H1 (cell line): ENCODE measurements at regions not wholly inside any gene's neighbourhood (a gene's known extent, or its start where the extent isn't known, plus 50 kb on each side); places are given as distances from the start of the nearest gene placed in this dataset.

Experiments used
- CTCF ChIA-PET: fragments of 300-600 bp; sonication (Branson Sonifier 250); formaldehyde crosslinking; loops from one replicate; lab custom pipeline; 2021; ENCODE audit not compliant: partially characterized antibody; lab: Charles Lee
- POLR2A ChIA-PET: fragments of 300-600 bp; sonication (Branson Sonifier 250); formaldehyde crosslinking; loops from one replicate; lab custom pipeline; 2021; ENCODE audit warnings: inconsistent platforms; ENCODE audit not compliant: partially characterized antibody; lab: Charles Lee
- DNase-seq, 2 experiments: peaks; one replicate each; pipeline versions ENCODE4 v3.0.0 to v3.0.0-alpha.2; 2010 to 2022; ENCODE audit warnings: low spot score in 2 of 2, low read depth in 1 of 2, mixed read lengths in 1 of 2
- FAIRE-seq: peaks from 2 replicates; lab custom pipeline; 2011; peaks lifted over from hg19 to GRCh38; lab: Jason Lieb, UNC
- H2AFZ ChIP-seq: 2 replicates; pipeline ENCODE4 v1.8.1; 2012; ENCODE audit warnings: low read length, inconsistent platforms
- H2AK5ac ChIP-seq: 2 replicates; pipeline ENCODE4 v1.6.1; 2013; ENCODE audit warnings: low read depth, low read length
- H2BK120ac ChIP-seq: replicated peaks from 2 replicates; pipeline ENCODE3; 2013; ENCODE audit warnings: low read depth, low read length, inconsistent platforms
- H2BK12ac ChIP-seq: 2 replicates; pipeline ENCODE4 v1.6.1; 2013; ENCODE audit warnings: low read depth, low read length
- H2BK15ac ChIP-seq: 2 replicates; pipeline ENCODE4 v1.6.1; 2013; ENCODE audit warnings: low read length
- H2BK20ac ChIP-seq: 2 replicates; pipeline ENCODE4 v1.6.1; 2013; ENCODE audit warnings: low read length
- H2BK5ac ChIP-seq: 2 replicates; pipeline ENCODE4 v1.6.1; 2013; ENCODE audit warnings: low read depth, low read length
- H3K14ac ChIP-seq: 2 replicates; pipeline ENCODE4 v1.6.1; 2013; ENCODE audit warnings: inconsistent platforms; ENCODE audit not compliant: insufficient read length
- H3K18ac ChIP-seq: 2 replicates; pipeline ENCODE4 v1.6.1; 2013; ENCODE audit warnings: low read length; ENCODE audit errors: extremely low read depth
- H3K23ac ChIP-seq: 2 replicates; pipeline ENCODE4 v1.6.1; 2013; ENCODE audit warnings: inconsistent platforms; ENCODE audit not compliant: insufficient read length
- H3K23me2 ChIP-seq: 2 replicates; pipeline ENCODE4 v1.6.1; 2013; ENCODE audit warnings: low read depth, low read length
- H3K27ac ChIP-seq: 2 replicates; pipeline ENCODE4 v1.6.1; 2011; ENCODE audit warnings: low read depth, low read length, inconsistent platforms
- H3K27me3 ChIP-seq, 4 experiments: replicated peaks in 1 of 4; 1 replicate in 1 of 4; 2 replicates in 3 of 4; pipeline versions ENCODE4 v1.6.1 to v1.8.1; 2011 to 2013; ENCODE audit warnings: low read length in 3 of 4, mild to moderate bottlenecking in 3 of 4, inconsistent platforms in 2 of 4, mixed read lengths in 2 of 4, moderate library complexity in 1 of 4; ENCODE audit not compliant: control insufficient read depth in 3 of 4, insufficient read depth in 3 of 4; ENCODE audit errors: extremely low read depth in 1 of 4
- H3K36me3 ChIP-seq, 4 experiments: 2 replicates each; pipeline versions ENCODE4 v1.6.1 to v1.8.1; 2011 to 2013; ENCODE audit warnings: mild to moderate bottlenecking in 4 of 4, low read length in 3 of 4, moderate library complexity in 2 of 4, control low read depth in 1 of 4, inconsistent platforms in 1 of 4; ENCODE audit not compliant: insufficient read depth in 4 of 4, control insufficient read depth in 2 of 4
- H3K4ac ChIP-seq: replicated peaks from 2 replicates; pipeline ENCODE3; 2013; ENCODE audit warnings: low read length, low read depth, mixed read lengths, inconsistent platforms; ENCODE audit not compliant: insufficient read length
- H3K4me1 ChIP-seq, 4 experiments: replicated peaks in 1 of 4; 1 replicate in 1 of 4; 2 replicates in 3 of 4; pipeline versions ENCODE4 v1.6.1 to v1.8.1; 2011 to 2013; ENCODE audit warnings: low read length in 3 of 4, inconsistent platforms in 2 of 4, mixed read lengths in 1 of 4; ENCODE audit not compliant: insufficient read depth in 4 of 4, control insufficient read depth in 3 of 4
- H3K4me2 ChIP-seq, 2 experiments: 2 replicates each; pipeline versions ENCODE4 v1.6.1 to v1.8.1; 2011 to 2013; ENCODE audit warnings: low read depth in 2 of 2, low read length in 2 of 2, control low read depth in 1 of 2, inconsistent platforms in 1 of 2, mild to moderate bottlenecking in 1 of 2; ENCODE audit not compliant: insufficient read depth in 1 of 2
- H3K4me3 ChIP-seq, 4 experiments: fragments of 200-600, 300-600 bp in 1 of 4; sonication (generic), shearing (Covaris generic), sonication (Bioruptor Twin) in 1 of 4; 2 replicates each; pipeline versions ENCODE4 v1.5.1 to v1.8.1; 2011 to 2016; ENCODE audit warnings: low read length in 4 of 4, low read depth in 3 of 4, control low read depth in 2 of 4, inconsistent platforms in 2 of 4, mild to moderate bottlenecking in 2 of 4, mixed read lengths in 1 of 4, moderate library complexity in 1 of 4; ENCODE audit not compliant: insufficient read depth in 2 of 4; ENCODE audit errors: extremely low read depth in 1 of 4
- H3K56ac ChIP-seq: replicated peaks from 2 replicates; pipeline ENCODE3; 2013; ENCODE audit warnings: low read depth, mild to moderate bottlenecking, mixed read lengths, low read length, inconsistent platforms; ENCODE audit not compliant: insufficient read length
- H3K79me1 ChIP-seq: 2 replicates; pipeline ENCODE4 v1.6.1; 2013; ENCODE audit warnings: low read depth, low read length, control low read depth
- H3K79me2 ChIP-seq, 2 experiments: 2 replicates each; pipeline versions ENCODE4 v1.6.1 to v1.8.1; 2012 to 2013; ENCODE audit warnings: low read length in 2 of 2, mild to moderate bottlenecking in 2 of 2, inconsistent platforms in 1 of 2; ENCODE audit not compliant: insufficient read depth in 2 of 2, control insufficient read depth in 1 of 2
- H3K9ac ChIP-seq, 4 experiments: replicated peaks in 1 of 4; 1 replicate in 1 of 4; 2 replicates in 3 of 4; pipeline versions ENCODE4 v1.6.1 to v1.8.1; 2011 to 2013; ENCODE audit warnings: low read depth in 3 of 4, low read length in 3 of 4, control low read depth in 2 of 4, mild to moderate bottlenecking in 2 of 4, moderate library complexity in 2 of 4, inconsistent platforms in 1 of 4; ENCODE audit errors: extremely low read depth in 1 of 4
- H3K9me3 ChIP-seq, 2 experiments: 2 replicates each; pipeline versions ENCODE4 v1.6.1 to v1.8.1; 2012 to 2013; ENCODE audit warnings: mild to moderate bottlenecking in 2 of 2, moderate library complexity in 2 of 2, control low read depth in 1 of 2, inconsistent platforms in 1 of 2, low read depth in 1 of 2, low read length in 1 of 2, mixed read lengths in 1 of 2; ENCODE audit not compliant: insufficient read depth in 2 of 2
- H4K20me1 ChIP-seq, 2 experiments: replicated peaks in 1 of 2; 2 replicates each; pipeline versions ENCODE3 to v1.8.1; 2011 to 2013; ENCODE audit warnings: inconsistent platforms in 2 of 2, low read length in 2 of 2, mild to moderate bottlenecking in 1 of 2; ENCODE audit not compliant: insufficient read depth in 2 of 2, control insufficient read depth in 1 of 2
- H4K5ac ChIP-seq: 2 replicates; pipeline ENCODE4 v1.6.1; 2013; ENCODE audit warnings: low read length, low read depth, mixed read lengths, inconsistent platforms; ENCODE audit not compliant: insufficient read length
- H4K8ac ChIP-seq: 2 replicates; pipeline ENCODE4 v1.8.0; 2013; ENCODE audit warnings: mild to moderate bottlenecking, moderate library complexity, low read length, inconsistent platforms; ENCODE audit not compliant: insufficient read depth; ENCODE audit errors: extremely low read depth
- H4K91ac ChIP-seq: replicated peaks from 2 replicates; pipeline ENCODE3; 2013; ENCODE audit warnings: low read length, mixed read lengths, inconsistent platforms; ENCODE audit not compliant: insufficient read length
- CHD1 ChIP-seq: IDR thresholded peaks from 2 replicates; pipeline ENCODE4 v1.6.1; 2012; ENCODE audit warnings: low read depth, low read length, improper control_type of control experiment
- EP300 ChIP-seq, 2 experiments: IDR thresholded peaks; 1 replicate in 1 of 2; 2 replicates in 1 of 2; pipeline ENCODE4 v1.6.1; 2011 to 2012; ENCODE audit warnings: low read depth in 2 of 2, low read length in 2 of 2, mild to moderate bottlenecking in 2 of 2, borderline replicate concordance in 1 of 2, inconsistent platforms in 1 of 2, moderate library complexity in 1 of 2
- HDAC6 ChIP-seq: IDR thresholded peaks from one replicate; pipeline ENCODE4 v1.7.1; 2012; ENCODE audit warnings: low read depth, mild to moderate bottlenecking, inconsistent platforms, low read length, moderate library complexity
- NANOG ChIP-seq: IDR thresholded peaks from 2 replicates; pipeline ENCODE4 v1.6.1; 2011; ENCODE audit warnings: low read length, low read depth, mild to moderate bottlenecking, inconsistent platforms; ENCODE audit not compliant: insufficient read depth, poor library complexity, severe bottlenecking
- RNF2 ChIP-seq: fragments of 200-900, 300-1000 bp; sonication (generic); IDR thresholded peaks from 2 replicates; pipeline ENCODE4 v1.7.1; 2016; ENCODE audit warnings: borderline replicate concordance, low read depth, mild to moderate bottlenecking, antibody characterized with exemption, low read length; ENCODE audit not compliant: poor library complexity, severe bottlenecking; ENCODE audit errors: missing control alignments
- SP2 ChIP-seq: IDR thresholded peaks from 2 replicates; pipeline ENCODE4 v1.6.1; 2012; ENCODE audit warnings: mild to moderate bottlenecking, low read length, inconsistent platforms
- TEAD4 ChIP-seq: IDR thresholded peaks from 2 replicates; pipeline ENCODE4 v1.6.1; 2012; ENCODE audit warnings: low read depth, low read length, inconsistent platforms, mixed read lengths
- WGBS, 2 experiments: shearing (Covaris generic) in 1 of 2; methylation state at CpG; one replicate each; pipeline versions ENCODE4 v1.1.6 to v1.1.7; 2013 to 2015; ENCODE audit warnings: low lambda C conversion rate in 2 of 2, mixed read lengths in 2 of 2, inconsistent platforms in 1 of 2, low coverage in 1 of 2, missing lambda C conversion rate in 1 of 2; ENCODE audit not compliant: insufficient replicate concordance in 2 of 2, insufficient coverage in 1 of 2, insufficient read length in 1 of 2; ENCODE audit errors: extremely low coverage in 1 of 2, missing lambda C conversion rate in 1 of 2; 5-methylcytosine and 5-hydroxymethylcytosine counted together

GRCh38 chr6:40124924-40125323, 190.7 kb upstream of the MOCS1 start:
- Histone ChIP-seq H4K20me1 (no peaks in the 10 kb centered on the region), H3K4me1 (no peaks in the 10 kb centered on the region), H4K91ac (no peak overlapping the region), H4K8ac (no peak overlapping the region), H2AK5ac (no peak overlapping the region), H2BK15ac (no peak overlapping the region), H3K9me3 (0 out of 4 replicates have a peak, but pooled peaks cover 0 to 3% of the 10 kb centered on the region in 2 experiments), H3K23me2 (no peaks in the 10 kb centered on the region), H3K56ac (no peak overlapping the region), H3K27me3 (no peaks in the 10 kb centered on the region), H2BK5ac (no peak overlapping the region), H4K5ac (no peak overlapping the region), H2AFZ (no peak overlapping the region), H3K4me3 (no peak overlapping the region), H3K79me2 (no peaks in the 10 kb centered on the region), H3K27ac (no peak overlapping the region), H3K9ac (no peak overlapping the region), H2BK20ac (no peak overlapping the region), H3K23ac (no peak overlapping the region), H3K4ac (no peak overlapping the region), H3K79me1 (no peaks in the 10 kb centered on the region), H3K36me3 (no peaks in the 10 kb centered on the region), H2BK120ac (no peak overlapping the region), H3K14ac (no peak overlapping the region), H3K4me2 (no peak overlapping the region), H2BK12ac (no peak overlapping the region), H3K18ac (no peak overlapping the region)
- WGBS, 2 experiments = 89% methylated on average over 4 of the region's 4 CpGs; no CpG with 5 or more reads in 1 of the 2 experiments
- POLR2A ChIA-PET = no interaction called here
- CTCF ChIA-PET = no interaction called here
- FAIRE-seq = no peak
- no peak for DNase-seq
- no peak for TF ChIP-seq CHD1
- TF ChIP-seq HDAC6 = no peak
- no peak for TF ChIP-seq EP300 (IDR thresholded peaks at IDR 0.05; ENCODE audit: borderline replicate concordance in 1 of 2, low read depth in 2 of 2, low read length in 2 of 2)
- TF ChIP-seq RNF2 = no peak
- TF ChIP-seq TEAD4 = no peak
- TF ChIP-seq NANOG = no peak
- no peak for TF ChIP-seq SP2
